ENCODE measurements at regions not wholly inside any gene's neighbourhood (a gene's known extent, or its start where the extent isn't known, plus 50 kb on each side); places are given as distances from the start of the nearest gene placed in this dataset.

- no peak for TF ChIP-seq EZH2 (IDR thresholded peaks at IDR 0.05; ENCODE audit: borderline replicate concordance, low read length)
- TF ChIP-seq CTCF (conservative IDR thresholded peaks at IDR 0.05 in 1 of 2, IDR thresholded peaks at IDR 0.05 in 1 of 2; ENCODE audit: extremely low read depth in 1 of 2, insufficient read depth in 1 of 2, low read depth in 1 of 2, low read length in 2 of 2), result no peak
These were observed 90.4 kb upstream of the SEMA6A start for GRCh38 chr5:116664988-116665387.

Measured in mammary epithelial cell (primary cell).